ENCODE measurements at regions not wholly inside any gene's neighbourhood (a gene's known extent, or its start where the extent isn't known, plus 50 kb on each side); places are given as distances from the start of the nearest gene placed in this dataset.

GRCh38 chr2:236393101-236393500 lies 128.9 kb upstream of the ASB18 start:
- DNase-seq (ENCODE audit: low read depth): no peak
- TF ChIP-seq CTCF (IDR thresholded peaks at IDR 0.05; ENCODE audit: control insufficient read depth, insufficient read depth, low read depth, low read length, missing control alignments): no peak
- H3K4me3 ChIP-seq (ENCODE audit: control insufficient read depth, low read depth, low read length): no peak overlapping the region

DNA sequence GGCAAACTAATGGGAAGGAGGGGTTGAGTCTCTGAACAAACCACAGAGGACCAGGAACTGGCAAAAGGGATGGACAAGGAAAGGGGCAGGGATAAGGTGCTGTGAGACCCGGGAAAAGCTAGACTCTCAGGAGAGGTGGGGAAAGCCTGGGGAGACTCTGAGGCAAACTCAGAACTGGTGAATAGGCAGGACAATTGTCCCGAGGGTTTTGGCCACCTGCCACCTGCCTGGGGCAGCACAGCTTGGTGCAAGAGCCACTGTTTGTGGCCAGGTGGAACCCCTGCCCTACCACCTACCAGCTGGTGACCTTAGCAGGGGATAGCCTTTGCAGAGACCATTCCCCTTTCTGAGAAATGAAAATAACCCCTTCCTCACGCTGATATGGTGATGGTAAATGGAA lies 129.4 kb upstream of the ASB18 start:
- no peak for TF ChIP-seq CTCF (IDR thresholded peaks at IDR 0.05; ENCODE audit: control insufficient read depth, insufficient read depth, low read depth, low read length, missing control alignments)
- DNase-seq (ENCODE audit: low read depth): no peak
- H3K4me3 ChIP-seq (ENCODE audit: control insufficient read depth, low read depth, low read length): no peak overlapping the region

DNA sequence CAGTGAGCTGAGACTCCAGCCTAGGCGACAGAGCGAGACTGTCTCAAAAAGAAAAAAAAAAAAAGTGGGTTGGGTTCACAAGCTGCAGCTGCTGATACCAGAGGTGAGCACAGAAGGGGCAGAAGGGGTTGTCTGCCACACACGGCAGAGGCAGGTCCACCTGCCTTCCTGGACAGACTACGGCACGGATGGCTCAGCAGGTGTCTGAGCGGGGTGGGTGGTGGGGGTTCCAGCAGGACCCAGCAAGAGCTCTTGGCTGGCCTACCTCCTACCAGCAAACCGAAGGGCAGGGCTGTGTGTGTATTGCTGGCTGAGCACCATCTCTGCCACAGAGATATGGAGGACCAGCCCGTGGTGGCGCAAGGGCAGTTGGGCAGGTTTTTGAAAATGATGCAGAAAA lies 130.4 kb upstream of the ASB18 start:
- no peak overlapping the region for H3K4me3 ChIP-seq (ENCODE audit: control insufficient read depth, low read depth, low read length)
- DNase-seq (ENCODE audit: low read depth): no peak
- no peak for TF ChIP-seq CTCF (IDR thresholded peaks at IDR 0.05; ENCODE audit: control insufficient read depth, insufficient read depth, low read depth, low read length, missing control alignments)

GRCh38 chr2:236395067-236395466 lies 130.9 kb upstream of the ASB18 start:
- TF ChIP-seq CTCF (IDR thresholded peaks at IDR 0.05; ENCODE audit: control insufficient read depth, insufficient read depth, low read depth, low read length, missing control alignments): no peak

DNA sequence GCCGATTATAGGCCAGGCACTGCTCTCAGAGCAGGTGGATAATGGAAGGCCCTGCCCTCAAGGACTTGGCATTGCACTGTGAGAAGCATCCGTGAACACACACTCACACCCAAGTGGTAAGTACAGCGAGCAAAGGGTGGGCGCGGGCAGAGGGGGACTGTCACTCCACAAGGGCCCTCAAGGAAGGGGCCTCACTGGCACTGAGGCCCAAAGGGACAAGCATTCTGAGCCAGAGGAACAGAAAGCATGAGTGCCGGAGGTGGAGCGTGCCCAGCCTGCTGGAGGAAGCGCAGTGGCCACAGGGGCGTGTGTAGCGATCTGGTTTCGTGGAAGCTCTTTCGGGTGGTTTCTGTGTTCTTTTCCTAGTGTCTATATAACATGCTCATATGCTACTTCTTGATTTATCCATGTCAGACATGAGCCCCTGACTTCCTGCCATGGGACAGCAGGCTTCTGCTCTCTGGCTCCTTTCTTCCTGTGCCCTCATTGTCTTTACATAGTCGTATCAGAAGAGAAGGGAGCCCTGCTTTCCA lies 132.7 kb upstream of the ASB18 start:
- DNase-seq (ENCODE audit: low read depth): no peak
- no peak for TF ChIP-seq CTCF (IDR thresholded peaks at IDR 0.05; ENCODE audit: control insufficient read depth, insufficient read depth, low read depth, low read length, missing control alignments)
- no peak overlapping the region for H3K4me3 ChIP-seq (ENCODE audit: control insufficient read depth, low read depth, low read length)

More at GRCh38 chr2:236395067-236395466, 130.9 kb upstream of the ASB18 start:
- DNase-seq (ENCODE audit: low read depth): no peak
- H3K4me3 ChIP-seq (ENCODE audit: control insufficient read depth, low read depth, low read length): no peak overlapping the region

DNA sequence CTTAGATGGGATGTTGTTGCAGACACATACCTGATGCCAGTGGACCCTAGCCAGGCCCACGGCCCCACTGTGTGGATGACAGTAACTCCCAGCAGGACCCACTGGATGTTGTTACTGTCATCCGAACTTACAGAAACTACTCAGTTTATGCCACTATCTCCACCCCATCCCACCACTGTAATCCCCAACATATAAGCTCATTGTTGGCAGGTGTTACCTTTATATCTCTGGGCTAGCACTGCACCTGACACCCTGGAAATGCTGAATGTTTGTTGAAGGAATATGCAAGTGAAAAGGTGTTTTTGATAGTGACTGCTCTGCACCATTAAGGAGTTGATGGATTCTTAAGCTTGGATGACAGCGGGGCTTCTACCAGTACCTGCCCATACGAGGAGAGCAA lies 133.5 kb upstream of the ASB18 start:
- no peak overlapping the region for H3K4me3 ChIP-seq (ENCODE audit: control insufficient read depth, low read depth, low read length)
- TF ChIP-seq CTCF (IDR thresholded peaks at IDR 0.05; ENCODE audit: control insufficient read depth, insufficient read depth, low read depth, low read length, missing control alignments): no peak
- DNase-seq (ENCODE audit: low read depth): no peak

- no peak for DNase-seq (ENCODE audit: low read depth)
- TF ChIP-seq CTCF (IDR thresholded peaks at IDR 0.05; ENCODE audit: control insufficient read depth, insufficient read depth, low read depth, low read length, missing control alignments): no peak
- H3K4me3 ChIP-seq (ENCODE audit: control insufficient read depth, low read depth, low read length): no peak overlapping the region
Observed at GRCh38 chr2:236399409-236399808, 135.2 kb upstream of the ASB18 start.

Data from AG09309 (cell line).